Hepatocyte (in vitro differentiated cells): ENCODE measurements at regions not wholly inside any gene's neighbourhood (a gene's known extent, or its start where the extent isn't known, plus 50 kb on each side); places are given as distances from the start of the nearest gene placed in this dataset.
A peak's percentile ranks its signal among the peaks of the same experiment; 100 is the strongest.

Experiments
- DNase-seq: peaks from one replicate; pipeline ENCODE4 v3.0.0-alpha.2; 2016; ENCODE audit warnings: low spot score
- H2AFZ ChIP-seq: fragments of 200-600 bp; sonication (generic); 2 replicates; pipeline ENCODE4 v1.6.0; 2016; ENCODE audit warnings: antibody characterized with exemption, mild to moderate bottlenecking
- H3K27ac ChIP-seq: fragments of 200-600 bp; sonication (generic); 2 replicates; pipeline ENCODE4 v1.5.1; 2016; ENCODE audit warnings: mild to moderate bottlenecking
- H3K27me3 ChIP-seq: fragments of 200-600 bp; sonication (generic); 2 replicates; pipeline ENCODE4 v1.6.1; 2016
- H3K36me3 ChIP-seq: fragments of 200-600 bp; sonication (generic); replicated peaks from 2 replicates; pipeline ENCODE4 v1.5.1; 2016; ENCODE audit warnings: low read depth; ENCODE audit not compliant: insufficient read depth
- H3K4me1 ChIP-seq: fragments of 200-600 bp; sonication (generic); 2 replicates; pipeline ENCODE4 v1.5.1; 2016; ENCODE audit warnings: mild to moderate bottlenecking, moderate library complexity; ENCODE audit not compliant: insufficient read depth
- H3K4me2 ChIP-seq: fragments of 200-600 bp; sonication (generic); 2 replicates; pipeline ENCODE4 v1.6.0; 2016
- H3K4me3 ChIP-seq: fragments of 200-600 bp; sonication (generic); 2 replicates; pipeline ENCODE4 v1.5.1; 2016; ENCODE audit warnings: mild to moderate bottlenecking
- H3K79me2 ChIP-seq: fragments of 200-600 bp; sonication (generic); 2 replicates; pipeline ENCODE4 v1.6.0; 2017; ENCODE audit warnings: mild to moderate bottlenecking
- H3K9me2 ChIP-seq: fragments of 200-600 bp; sonication (generic); replicated peaks from 2 replicates; pipeline ENCODE4 v1.6.0; 2017; ENCODE audit warnings: mild to moderate bottlenecking; ENCODE audit not compliant: insufficient read depth
- H3K9me3 ChIP-seq: fragments of 200-600 bp; sonication (generic); 2 replicates; pipeline ENCODE4 v1.5.1; 2016; ENCODE audit warnings: low read depth, mild to moderate bottlenecking
- H4K20me1 ChIP-seq: fragments of 200-600 bp; sonication (generic); 2 replicates; pipeline ENCODE4 v1.6.0; 2016; ENCODE audit warnings: mild to moderate bottlenecking; ENCODE audit not compliant: insufficient read depth, poor library complexity, severe bottlenecking
- CTCF ChIP-seq: fragments of 200-600 bp; sonication (generic); IDR thresholded peaks from 2 replicates; pipeline ENCODE4 v1.5.1; 2016; ENCODE audit warnings: antibody characterized with exemption, mild to moderate bottlenecking; ENCODE audit not compliant: poor library complexity
- EZH2 ChIP-seq: fragments of 200-600 bp; sonication (generic); IDR thresholded peaks from 2 replicates; pipeline ENCODE4 v1.6.1; 2016; ENCODE audit warnings: antibody characterized with exemption, mild to moderate bottlenecking, borderline replicate concordance
- EZH2phosphoT487 ChIP-seq: fragments of 200-600 bp; sonication (generic); IDR thresholded peaks from one replicate; pipeline ENCODE4 v1.6.1; 2018; ENCODE audit warnings: antibody characterized with exemption, mild to moderate bottlenecking, low read depth, moderate library complexity; ENCODE audit not compliant: unreplicated experiment, severe bottlenecking
- WGBS: methylation state at CpG from one replicate; pipeline ENCODE4 v1.1.6; 2016; ENCODE audit warnings: low lambda C conversion rate; ENCODE audit errors: missing lambda C conversion rate; 5-methylcytosine and 5-hydroxymethylcytosine counted together

DNA sequence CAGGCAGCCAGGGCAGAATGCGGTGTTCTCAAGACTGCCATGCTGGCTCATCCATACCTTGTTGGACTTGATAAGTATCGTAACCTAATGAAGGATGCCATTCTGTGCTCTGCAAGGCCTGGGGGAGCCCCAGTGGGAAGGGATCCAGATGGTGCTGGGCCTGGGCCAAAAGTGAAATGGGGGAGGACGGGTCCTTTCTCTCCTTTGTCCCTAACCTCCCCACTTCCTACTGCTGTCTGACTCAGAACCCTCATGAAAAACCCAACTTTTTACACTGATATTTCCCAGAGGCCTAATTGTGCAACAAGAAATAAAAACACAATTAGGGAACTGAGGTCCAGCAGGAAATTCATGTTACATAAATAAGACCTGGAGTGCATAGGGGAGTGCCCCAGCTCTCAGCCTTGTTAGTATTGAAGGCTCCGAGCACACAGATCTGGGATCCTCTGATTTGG is 193.7 kb upstream of the SVIL start:
- H3K36me3 ChIP-seq: no peaks in the 10 kb centered on the region
- no peaks in the 10 kb centered on the region for H3K79me2 ChIP-seq
- H3K27me3 ChIP-seq: no peaks in the 10 kb centered on the region
- H3K4me1 ChIP-seq: peaks cover 7% of the 10 kb centered on the region
- 86% methylated on average over 4 of the region's 4 CpGs for WGBS
- no peak for DNase-seq
- H3K27ac ChIP-seq: no peak overlapping the region
- no peak overlapping the region for H3K4me3 ChIP-seq
- no peak overlapping the region for H2AFZ ChIP-seq
- H3K9me2 ChIP-seq: no peaks in the 10 kb centered on the region
- H3K4me2 ChIP-seq: no peak overlapping the region
- H4K20me1 ChIP-seq: no peaks in the 10 kb centered on the region
- no peaks in the 10 kb centered on the region for H3K9me3 ChIP-seq
- TF ChIP-seq EZH2phosphoT487: no peak
- no peak for TF ChIP-seq EZH2
- no peak for TF ChIP-seq CTCF

DNA sequence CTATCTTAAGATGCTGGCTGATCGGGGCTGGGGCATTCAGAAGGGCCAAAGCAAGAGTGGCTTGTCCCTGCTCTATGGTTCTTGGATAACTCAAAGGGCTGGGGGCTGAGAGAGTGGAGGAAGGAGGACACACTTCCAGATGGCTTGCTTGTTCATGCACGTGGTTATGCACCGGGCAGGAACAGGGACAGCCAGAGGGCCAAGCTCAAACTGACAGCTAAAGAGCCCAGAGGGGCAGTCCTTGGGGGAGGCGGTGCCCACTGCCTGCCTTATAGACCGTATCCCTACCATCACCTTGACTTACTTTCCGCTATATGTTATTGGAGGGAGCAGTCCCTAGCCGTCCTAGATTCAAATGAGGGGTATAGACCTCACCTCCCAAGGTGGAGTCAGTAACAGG is 192.7 kb upstream of the SVIL start:
- no peak for DNase-seq
- H3K4me1 ChIP-seq: peaks cover 7% of the 10 kb centered on the region
- no peak for TF ChIP-seq EZH2
- no peak for TF ChIP-seq EZH2phosphoT487
- TF ChIP-seq CTCF: no peak
- H3K27me3 ChIP-seq: no peaks in the 10 kb centered on the region
- no peaks in the 10 kb centered on the region for H3K9me3 ChIP-seq
- no peaks in the 10 kb centered on the region for H3K36me3 ChIP-seq
- no peak overlapping the region for H2AFZ ChIP-seq
- no peaks in the 10 kb centered on the region for H3K9me2 ChIP-seq
- H3K27ac ChIP-seq: no peak overlapping the region
- 95% methylated on average over 7 of the region's 7 CpGs for WGBS
- H4K20me1 ChIP-seq: no peaks in the 10 kb centered on the region
- no peak overlapping the region for H3K4me2 ChIP-seq
- H3K79me2 ChIP-seq: no peaks in the 10 kb centered on the region
- no peak overlapping the region for H3K4me3 ChIP-seq

DNA sequence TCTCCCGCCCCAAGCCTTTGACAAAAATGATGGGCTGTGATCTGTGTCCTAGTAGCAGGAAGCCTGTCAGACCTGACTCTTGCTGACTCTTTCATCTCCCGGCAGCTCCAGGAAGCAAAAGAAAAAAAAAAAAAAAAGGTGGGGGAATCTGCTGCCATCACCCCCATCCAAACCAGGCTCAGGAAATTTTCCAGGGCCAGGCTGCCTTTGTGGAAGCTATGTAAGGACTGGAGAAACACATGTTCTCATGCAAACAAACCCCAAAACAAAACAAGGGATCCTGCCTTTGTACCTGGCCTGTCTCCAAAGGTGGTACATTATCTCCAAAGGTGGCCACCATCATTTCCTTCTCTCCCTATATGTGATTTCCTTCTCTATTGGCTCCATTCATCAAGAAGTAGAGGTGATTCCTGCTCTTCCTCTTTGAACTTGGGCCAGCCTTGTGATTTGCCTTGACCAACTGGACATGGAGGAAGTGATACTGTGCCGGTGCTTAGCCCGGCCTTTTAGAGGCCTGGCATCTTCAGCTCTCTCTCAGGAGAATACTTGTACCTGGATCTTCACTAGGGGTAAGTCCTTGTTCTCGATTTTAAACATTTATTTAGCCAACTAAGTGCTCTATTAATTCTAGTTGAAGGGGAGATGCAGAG is 192.2 kb upstream of the SVIL start:
- peaks cover 7% of the 10 kb centered on the region for H3K4me1 ChIP-seq
- H3K4me2 ChIP-seq: no peak overlapping the region
- no peak for DNase-seq
- H3K36me3 ChIP-seq: no peaks in the 10 kb centered on the region
- 78% methylated on average over 5 of the region's 5 CpGs for WGBS
- no peak overlapping the region for H2AFZ ChIP-seq
- H3K4me3 ChIP-seq: no peak overlapping the region
- H3K27me3 ChIP-seq: no peaks in the 10 kb centered on the region
- H3K9me2 ChIP-seq: no peaks in the 10 kb centered on the region
- H3K79me2 ChIP-seq: no peaks in the 10 kb centered on the region
- TF ChIP-seq EZH2phosphoT487 (no peak), CTCF (no peak), EZH2 (no peak)
- H3K27ac ChIP-seq: no peak overlapping the region
- no peaks in the 10 kb centered on the region for H3K9me3 ChIP-seq
- H4K20me1 ChIP-seq: no peaks in the 10 kb centered on the region

DNA sequence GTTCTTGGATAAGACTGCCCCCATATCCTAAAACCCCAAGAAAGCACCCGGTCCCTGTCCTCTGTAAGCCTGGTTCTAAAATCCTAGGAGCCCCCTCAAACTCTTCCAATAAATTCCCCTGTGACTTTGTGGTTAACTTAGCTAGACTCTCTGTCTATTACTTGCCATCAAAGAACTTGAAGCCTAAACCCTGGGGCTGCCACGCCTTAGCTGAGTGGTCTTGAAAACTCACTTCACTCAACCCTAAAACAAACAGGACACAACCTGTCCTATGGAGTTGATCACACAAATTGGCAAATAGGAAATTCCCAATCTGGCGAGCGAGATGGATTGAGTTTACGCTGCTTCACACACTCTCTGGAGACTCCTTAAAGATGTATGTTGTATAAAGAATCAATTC is 191.4 kb upstream of the SVIL start:
- H4K20me1 ChIP-seq: no peaks in the 10 kb centered on the region
- WGBS: 78% methylated on average over 5 of the region's 5 CpGs
- H3K4me3 ChIP-seq: no peak overlapping the region
- no peak for DNase-seq
- H3K4me2 ChIP-seq: no peak overlapping the region
- H3K9me3 ChIP-seq: no peaks in the 10 kb centered on the region
- H3K36me3 ChIP-seq: no peaks in the 10 kb centered on the region
- H2AFZ ChIP-seq: no peak overlapping the region
- H3K4me1 ChIP-seq: peaks cover 7% of the 10 kb centered on the region
- H3K27me3 ChIP-seq: no peaks in the 10 kb centered on the region
- TF ChIP-seq EZH2phosphoT487 (no peak), CTCF (no peak), EZH2 (no peak)
- H3K27ac ChIP-seq: peak overlapping the region; percentile 49
- H3K79me2 ChIP-seq: no peaks in the 10 kb centered on the region
- H3K9me2 ChIP-seq: no peaks in the 10 kb centered on the region
